ENCODE measurements at regions not wholly inside any gene's neighbourhood (a gene's known extent, or its start where the extent isn't known, plus 50 kb on each side); places are given as distances from the start of the nearest gene placed in this dataset.

DNA sequence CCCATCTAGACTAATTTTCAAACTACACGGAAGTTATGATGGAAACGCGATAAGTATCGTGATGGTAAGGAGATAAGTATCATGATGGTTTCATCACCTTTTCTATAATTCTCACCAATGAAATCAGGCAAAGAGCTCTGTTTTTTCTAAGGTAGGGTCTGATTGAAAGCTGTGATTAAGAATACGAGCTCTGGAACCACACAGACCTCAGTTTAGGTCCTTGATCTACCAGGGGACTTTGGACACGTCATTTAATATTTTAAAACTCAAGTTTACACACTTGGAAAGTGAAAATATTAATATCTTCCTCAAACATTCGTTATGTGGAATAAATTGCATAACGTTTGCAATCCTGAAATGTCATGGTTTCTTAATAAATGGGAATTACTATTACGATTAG is 538.2 kb upstream of the CELF2 start:
- DNase-seq (ENCODE audit: low read depth, low spot score): no peak
- H3K27me3 ChIP-seq (ENCODE audit: insufficient read depth, insufficient read length): no peaks in the 10 kb centered on the region
- H3K9me3 ChIP-seq (ENCODE audit: insufficient read depth, low read length): no peaks in the 10 kb centered on the region
- H3K4me1 ChIP-seq (ENCODE audit: insufficient read depth, insufficient read length): no peaks in the 10 kb centered on the region
- H3K4me3 ChIP-seq (ENCODE audit: insufficient read length, low read depth): no peak overlapping the region
- H3K36me3 ChIP-seq (ENCODE audit: insufficient read depth, insufficient read length, low read length): no peaks in the 10 kb centered on the region
- no peak for TF ChIP-seq YY1 (IDR thresholded peaks at IDR 0.05; ENCODE audit: insufficient read depth, insufficient read length)
- no peak for TF ChIP-seq ZNF274 (IDR thresholded peaks at IDR 0.05; ENCODE audit: low read depth, low read length)
- no peak overlapping the region for H3K9ac ChIP-seq (ENCODE audit: insufficient read length, low read depth)

DNA sequence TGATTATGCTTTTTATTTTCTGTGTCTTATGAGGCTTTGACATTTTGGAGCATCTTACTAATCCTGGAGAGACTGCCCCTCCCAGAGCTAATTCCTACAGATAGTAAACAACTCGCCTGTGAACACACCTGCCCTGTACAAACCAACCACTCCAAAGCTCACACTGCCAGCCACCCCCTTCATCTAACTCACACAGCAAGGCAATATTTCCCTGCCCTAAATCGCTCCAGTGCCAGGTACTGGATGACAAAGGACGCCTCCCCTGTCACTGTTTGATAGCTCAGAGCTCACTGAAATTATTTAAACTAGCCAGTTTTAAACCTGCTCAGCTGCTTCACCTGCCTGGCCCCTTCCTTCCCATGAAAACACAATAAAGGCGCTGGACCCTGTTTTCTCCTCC is 535.1 kb upstream of the CELF2 start:
- Histone ChIP-seq H3K4me3 (ENCODE audit: insufficient read length, low read depth) (no peak overlapping the region), H3K36me3 (ENCODE audit: insufficient read depth, insufficient read length, low read length) (no peaks in the 10 kb centered on the region), H3K9me3 (ENCODE audit: insufficient read depth, low read length) (no peaks in the 10 kb centered on the region), H3K9ac (ENCODE audit: insufficient read length, low read depth) (no peak overlapping the region), H3K4me1 (ENCODE audit: insufficient read depth, insufficient read length) (no peaks in the 10 kb centered on the region), H3K27me3 (ENCODE audit: insufficient read depth, insufficient read length) (no peaks in the 10 kb centered on the region)
- no peak for TF ChIP-seq YY1 (IDR thresholded peaks at IDR 0.05; ENCODE audit: insufficient read depth, insufficient read length)
- no peak for TF ChIP-seq SUZ12 (IDR thresholded peaks at IDR 0.05; ENCODE audit: extremely low read depth, insufficient read depth, insufficient read length)
- no peak for TF ChIP-seq ZNF274 (IDR thresholded peaks at IDR 0.05; ENCODE audit: low read depth, low read length)
- no peak for DNase-seq (ENCODE audit: low read depth, low spot score)

DNA sequence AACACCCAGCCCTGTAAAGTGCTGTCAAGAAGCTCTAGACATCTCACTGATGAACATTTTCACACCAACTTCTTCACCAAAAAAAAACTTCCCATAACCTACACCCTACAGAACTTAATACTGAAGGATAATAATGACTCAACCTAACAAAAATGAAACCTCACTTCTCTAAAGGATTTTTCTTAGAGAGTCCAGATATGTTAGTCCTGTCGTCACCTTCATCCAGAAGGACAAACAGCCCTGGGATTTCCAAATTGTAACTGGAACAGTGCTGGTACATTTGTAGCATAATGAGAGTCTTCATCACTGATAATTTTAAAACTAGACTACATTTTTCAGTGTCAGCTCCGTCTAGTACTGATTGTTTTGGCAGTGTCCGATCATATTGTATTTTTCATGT is 528.6 kb upstream of the CELF2 start:
- H3K9ac ChIP-seq (ENCODE audit: insufficient read length, low read depth): no peak overlapping the region
- H3K36me3 ChIP-seq (ENCODE audit: insufficient read depth, insufficient read length, low read length): no peaks in the 10 kb centered on the region
- no peak for DNase-seq (ENCODE audit: low read depth, low spot score)
- no peaks in the 10 kb centered on the region for H3K9me3 ChIP-seq (ENCODE audit: insufficient read depth, low read length)
- H3K27me3 ChIP-seq (ENCODE audit: insufficient read depth, insufficient read length): no peaks in the 10 kb centered on the region
- TF ChIP-seq YY1 (IDR thresholded peaks at IDR 0.05; ENCODE audit: insufficient read depth, insufficient read length) (no peak), SUZ12 (IDR thresholded peaks at IDR 0.05; ENCODE audit: extremely low read depth, insufficient read depth, insufficient read length) (no peak), ZNF274 (IDR thresholded peaks at IDR 0.05; ENCODE audit: low read depth, low read length) (no peak)
- H3K4me3 ChIP-seq (ENCODE audit: insufficient read length, low read depth): no peak overlapping the region
- H3K4me1 ChIP-seq (ENCODE audit: insufficient read depth, insufficient read length): no peaks in the 10 kb centered on the region

DNA sequence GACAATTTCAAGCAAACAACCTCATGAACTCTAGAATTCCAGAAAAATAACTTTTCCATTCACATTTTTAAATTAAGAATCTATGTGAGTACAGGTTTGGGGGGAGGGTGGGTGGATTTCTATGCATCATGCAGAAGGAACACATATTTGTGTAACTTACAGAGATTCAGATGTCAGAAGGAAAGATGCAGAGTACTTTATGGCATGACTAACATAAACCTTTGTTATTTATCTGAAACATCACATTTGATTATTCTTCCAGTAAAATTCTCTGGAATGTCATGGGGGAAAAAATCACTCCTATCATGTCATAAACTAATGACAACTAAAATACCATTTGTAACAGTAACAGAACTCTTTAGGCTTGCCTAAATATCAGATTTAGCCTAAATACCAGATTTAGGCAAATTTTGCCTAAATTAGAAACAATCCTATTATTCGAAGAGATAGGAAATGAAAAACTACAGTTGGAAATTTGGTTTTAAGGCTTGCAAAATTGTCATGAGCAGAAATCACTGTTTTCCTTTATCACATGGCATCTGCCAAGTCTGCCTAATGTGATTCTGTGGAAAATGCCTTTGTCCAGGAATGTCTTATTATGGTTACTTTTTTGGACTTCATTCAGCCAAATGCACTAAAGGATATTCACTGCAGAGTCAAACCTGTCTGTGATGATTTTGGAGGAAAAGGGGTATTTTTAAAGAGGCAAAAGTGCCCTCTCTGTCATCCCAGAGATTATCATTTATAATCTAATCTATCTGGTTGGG is 527.7 kb upstream of the CELF2 start:
- Histone ChIP-seq H3K27me3 (ENCODE audit: insufficient read depth, insufficient read length) (no peaks in the 10 kb centered on the region), H3K9ac (ENCODE audit: insufficient read length, low read depth) (no peak overlapping the region), H3K4me1 (ENCODE audit: insufficient read depth, insufficient read length) (no peaks in the 10 kb centered on the region), H3K9me3 (ENCODE audit: insufficient read depth, low read length) (no peaks in the 10 kb centered on the region), H3K36me3 (ENCODE audit: insufficient read depth, insufficient read length, low read length) (no peaks in the 10 kb centered on the region), H3K4me3 (ENCODE audit: insufficient read length, low read depth) (no peak overlapping the region)
- no peak for TF ChIP-seq SUZ12 (IDR thresholded peaks at IDR 0.05; ENCODE audit: extremely low read depth, insufficient read depth, insufficient read length)
- TF ChIP-seq YY1 (IDR thresholded peaks at IDR 0.05; ENCODE audit: insufficient read depth, insufficient read length): no peak
- TF ChIP-seq ZNF274 (IDR thresholded peaks at IDR 0.05; ENCODE audit: low read depth, low read length): no peak
- DNase-seq (ENCODE audit: low read depth, low spot score): no peak

DNA sequence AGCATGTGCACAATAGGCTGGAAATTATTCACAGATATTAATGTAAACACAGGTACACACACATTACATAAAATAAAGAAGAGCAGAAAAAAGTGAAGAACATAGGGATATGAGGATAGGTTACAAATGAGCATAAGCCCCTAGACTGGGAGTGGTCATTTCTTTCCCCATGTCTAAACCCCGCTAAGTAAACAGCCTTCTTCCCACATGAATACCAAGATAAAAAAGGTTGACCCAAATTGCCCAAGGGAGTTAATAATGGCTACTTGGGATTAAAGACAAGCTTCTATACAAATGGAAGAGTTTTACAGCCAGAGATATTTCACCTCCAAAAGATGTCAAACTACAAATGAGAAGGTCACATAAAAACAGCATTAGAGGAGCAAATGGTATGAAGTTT is 527.1 kb upstream of the CELF2 start:
- Histone ChIP-seq H3K9me3 (ENCODE audit: insufficient read depth, low read length) (no peaks in the 10 kb centered on the region), H3K36me3 (ENCODE audit: insufficient read depth, insufficient read length, low read length) (no peaks in the 10 kb centered on the region), H3K4me1 (ENCODE audit: insufficient read depth, insufficient read length) (no peaks in the 10 kb centered on the region), H3K4me3 (ENCODE audit: insufficient read length, low read depth) (no peak overlapping the region), H3K27me3 (ENCODE audit: insufficient read depth, insufficient read length) (no peaks in the 10 kb centered on the region), H3K9ac (ENCODE audit: insufficient read length, low read depth) (no peak overlapping the region)
- no peak for DNase-seq (ENCODE audit: low read depth, low spot score)
- TF ChIP-seq ZNF274 (IDR thresholded peaks at IDR 0.05; ENCODE audit: low read depth, low read length): no peak
- no peak for TF ChIP-seq SUZ12 (IDR thresholded peaks at IDR 0.05; ENCODE audit: extremely low read depth, insufficient read depth, insufficient read length)
- TF ChIP-seq YY1 (IDR thresholded peaks at IDR 0.05; ENCODE audit: insufficient read depth, insufficient read length): no peak

DNA sequence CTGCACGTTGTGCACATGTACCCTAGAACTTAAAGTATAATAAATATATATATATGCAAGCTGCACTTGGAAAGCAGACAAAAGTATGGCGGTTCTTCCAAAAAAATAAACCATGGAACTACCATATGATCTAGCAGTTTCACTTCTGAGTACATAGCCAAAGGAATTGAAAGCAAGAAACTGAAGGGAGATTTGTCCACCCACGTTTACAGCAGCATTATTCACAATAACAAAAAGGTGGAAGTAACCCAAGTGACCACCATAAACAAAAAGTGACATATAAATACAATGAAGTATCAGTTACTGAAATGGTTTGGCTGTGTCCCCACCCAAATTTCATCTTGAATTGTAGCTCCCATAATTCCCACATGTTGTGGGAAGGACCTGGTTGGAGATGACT is 525.3 kb upstream of the CELF2 start:
- Histone ChIP-seq H3K4me1 (ENCODE audit: insufficient read depth, insufficient read length) (no peaks in the 10 kb centered on the region), H3K27me3 (ENCODE audit: insufficient read depth, insufficient read length) (no peaks in the 10 kb centered on the region), H3K36me3 (ENCODE audit: insufficient read depth, insufficient read length, low read length) (no peaks in the 10 kb centered on the region), H3K9ac (ENCODE audit: insufficient read length, low read depth) (no peak overlapping the region), H3K4me3 (ENCODE audit: insufficient read length, low read depth) (no peak overlapping the region), H3K9me3 (ENCODE audit: insufficient read depth, low read length) (no peaks in the 10 kb centered on the region)
- TF ChIP-seq ZNF274 (IDR thresholded peaks at IDR 0.05; ENCODE audit: low read depth, low read length): no peak
- TF ChIP-seq SUZ12 (IDR thresholded peaks at IDR 0.05; ENCODE audit: extremely low read depth, insufficient read depth, insufficient read length): no peak
- no peak for TF ChIP-seq YY1 (IDR thresholded peaks at IDR 0.05; ENCODE audit: insufficient read depth, insufficient read length)
- DNase-seq (ENCODE audit: low read depth, low spot score): no peak

DNA sequence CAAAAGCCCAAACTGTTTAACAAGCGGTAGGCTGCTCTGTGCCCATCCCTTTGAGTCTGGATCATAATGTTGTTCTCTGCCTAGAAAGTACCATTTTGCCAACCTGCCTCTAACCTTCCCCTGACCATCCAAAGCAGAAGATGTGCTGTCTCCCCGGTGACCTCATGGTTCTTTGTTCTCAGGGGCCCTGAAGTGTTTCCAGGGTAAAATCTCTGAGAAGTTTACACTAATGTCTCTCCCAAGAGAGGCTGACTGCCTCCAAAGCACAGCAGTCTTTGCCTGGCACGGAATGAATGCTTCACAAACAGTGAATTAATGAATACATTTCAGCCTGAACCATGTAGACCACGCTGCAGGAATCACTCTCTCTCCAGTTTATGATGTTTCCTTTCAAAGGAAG is 523.8 kb upstream of the CELF2 start:
- TF ChIP-seq YY1 (IDR thresholded peaks at IDR 0.05; ENCODE audit: insufficient read depth, insufficient read length) (no peak), SUZ12 (IDR thresholded peaks at IDR 0.05; ENCODE audit: extremely low read depth, insufficient read depth, insufficient read length) (no peak), ZNF274 (IDR thresholded peaks at IDR 0.05; ENCODE audit: low read depth, low read length) (no peak)
- no peak overlapping the region for H3K4me3 ChIP-seq (ENCODE audit: insufficient read length, low read depth)
- no peaks in the 10 kb centered on the region for H3K27me3 ChIP-seq (ENCODE audit: insufficient read depth, insufficient read length)
- no peak overlapping the region for H3K9ac ChIP-seq (ENCODE audit: insufficient read length, low read depth)
- no peaks in the 10 kb centered on the region for H3K9me3 ChIP-seq (ENCODE audit: insufficient read depth, low read length)
- no peaks in the 10 kb centered on the region for H3K36me3 ChIP-seq (ENCODE audit: insufficient read depth, insufficient read length, low read length)
- no peak for DNase-seq (ENCODE audit: low read depth, low spot score)
- no peaks in the 10 kb centered on the region for H3K4me1 ChIP-seq (ENCODE audit: insufficient read depth, insufficient read length)
